K562 (cell line): ENCODE measurements at regions not wholly inside any gene's neighbourhood (a gene's known extent, or its start where the extent isn't known, plus 50 kb on each side); places are given as distances from the start of the nearest gene placed in this dataset.

Experiments
- ATAC-seq: fragments of 200-7000 bp; cut with Tn5 transposase; 3 replicates; pipeline ENCODE4 v1.9.1; 2020; ENCODE audit warnings: moderate library complexity
- BruUV-seq: library from RNA; stranded (reverse); fragments of 400-500 nt; replicated peaks from 2 replicates; lab custom pipeline; 2021; lab: Mats Ljungman, UMichigan
- CTCF ChIA-PET: fragments of 300-600 bp; formaldehyde crosslinking; extraction: SDS; loops from one replicate; lab custom pipeline; 2021; ENCODE audit warnings: low intra/inter-chr PET ratio; lab: Yijun Ruan, JAX
- POLR2A ChIA-PET: fragments of 300-600, 350-650 bp; sonication (Branson Sonifier 250); formaldehyde crosslinking; extraction: SDS; loops from one replicate; lab custom pipeline; 2021; ENCODE audit warnings: antibody characterized with exemption, inconsistent platforms; lab: Yijun Ruan, JAX
- DNase-seq, 4 experiments: peaks; one replicate each; pipeline versions ENCODE4 v3.0.0 to v3.0.0-alpha.2; 2011 to 2018; ENCODE audit warnings: low spot score in 3 of 4, mixed read lengths in 3 of 4; ENCODE audit errors: extremely low read depth in 1 of 4
- FAIRE-seq: peaks from 2 replicates; lab custom pipeline; 2011; peaks lifted over from hg19 to GRCh38; lab: Jason Lieb, UNC
- H2AFZ ChIP-seq: 2 replicates; pipeline ENCODE4 v1.6.0; 2011; ENCODE audit warnings: low read depth, low read length, control low read depth, inconsistent platforms
- H3K27ac ChIP-seq: fragments of 200-600 bp; 3 replicates; pipeline ENCODE4 v1.8.0; 2011; ENCODE audit warnings: low read depth, mild to moderate bottlenecking, control low read depth, inconsistent platforms, low read length, moderate library complexity, mixed read lengths; ENCODE audit errors: extremely low read depth
- H3K27me3 ChIP-seq, 2 experiments: fragments of 300-600 bp in 1 of 2; 2 replicates in 1 of 2; 3 replicates in 1 of 2; pipeline versions ENCODE4 v1.6.0 to v1.8.0; 2011; ENCODE audit warnings: inconsistent platforms in 2 of 2, low read length in 2 of 2, mild to moderate bottlenecking in 1 of 2, mixed read lengths in 1 of 2, moderate library complexity in 1 of 2; ENCODE audit not compliant: control insufficient read depth in 2 of 2, insufficient read depth in 2 of 2
- H3K36me3 ChIP-seq: fragments of 300-600 bp; 3 replicates; pipeline ENCODE4 v1.8.0; 2011; ENCODE audit warnings: mild to moderate bottlenecking, low read length, inconsistent platforms; ENCODE audit not compliant: control insufficient read depth, insufficient read depth
- H3K4me1 ChIP-seq, 2 experiments: fragments of 200-600 bp in 1 of 2; replicated peaks in 1 of 2; 2 replicates in 1 of 2; 3 replicates in 1 of 2; pipeline versions ENCODE4 v1.5.1 to v1.8.0; 2011; ENCODE audit warnings: inconsistent platforms in 2 of 2, low read length in 2 of 2, mild to moderate bottlenecking in 1 of 2, mixed read lengths in 1 of 2, moderate library complexity in 1 of 2; ENCODE audit not compliant: control insufficient read depth in 2 of 2, insufficient read depth in 2 of 2
- H3K4me2 ChIP-seq: 2 replicates; pipeline ENCODE4 v1.6.1; 2011; ENCODE audit warnings: low read length, control low read depth, inconsistent platforms, mixed read lengths; ENCODE audit not compliant: insufficient read depth
- H3K4me3 ChIP-seq: fragments of 200-600 bp; sonication (generic), shearing (Covaris generic); 2 replicates; pipeline ENCODE4 v1.5.1; 2016; ENCODE audit warnings: control low read depth, inconsistent platforms
- H3K79me2 ChIP-seq: fragments of 200-600 bp; 3 replicates; pipeline ENCODE4 v1.8.0; 2011; ENCODE audit warnings: low read length, inconsistent platforms; ENCODE audit not compliant: control insufficient read depth, insufficient read depth
- H3K9ac ChIP-seq, 2 experiments: 2 replicates each; pipeline versions ENCODE4 v1.6.0 to v1.6.1; 2011; ENCODE audit warnings: low read depth in 2 of 2, low read length in 2 of 2, control low read depth in 1 of 2, inconsistent platforms in 1 of 2, mild to moderate bottlenecking in 1 of 2, mixed read lengths in 1 of 2; ENCODE audit not compliant: insufficient read depth in 1 of 2
- H3K9me1 ChIP-seq: one replicate; pipeline ENCODE4 v1.6.0; 2011; ENCODE audit warnings: inconsistent platforms, mild to moderate bottlenecking, low read length, moderate library complexity; ENCODE audit not compliant: control insufficient read depth, insufficient read depth
- H3K9me3 ChIP-seq: replicated peaks from 2 replicates; pipeline ENCODE4 v1.5.1; 2011; ENCODE audit warnings: low read depth, low read length, inconsistent platforms; ENCODE audit not compliant: control insufficient read depth, insufficient read depth
- H4K20me1 ChIP-seq: replicated peaks from 2 replicates; pipeline ENCODE4 v1.6.1; 2011; ENCODE audit warnings: low read length, inconsistent platforms, mixed read lengths; ENCODE audit not compliant: control insufficient read depth, insufficient read depth
- FOS ChIP-seq: IDR thresholded peaks from 3 replicates; pipeline ENCODE4 v1.6.1; 2011; ENCODE audit not compliant: insufficient read length; ENCODE audit errors: extremely low read depth
- HMG20B ChIP-seq: fragments of 250-450 bp; sonication (Bioruptor Pico); IDR thresholded peaks from 2 replicates; pipeline ENCODE4 v1.5.0; 2021; ENCODE audit warnings: mild to moderate bottlenecking
- KDM4B ChIP-seq, 2 experiments: fragments of 450-650 bp in 1 of 2; sonication (generic) in 1 of 2; IDR thresholded peaks; 2 replicates each; pipeline ENCODE4 v1.6.1; 2016 to 2017; ENCODE audit warnings: borderline replicate concordance in 2 of 2, antibody characterized with exemption in 1 of 2, low read depth in 1 of 2, mild to moderate bottlenecking in 1 of 2
- MEF2D ChIP-seq: conservative IDR thresholded peaks from 2 replicates; pipeline ENCODE4 v1.6.1; 2016; ENCODE audit warnings: low read depth, missing genetic modification characterization, missing compliant biosample characterization
- NR2C1 ChIP-seq, 2 experiments: fragments of 450-650 bp; IDR thresholded peaks; 2 replicates each; pipeline ENCODE4 v1.6.1; 2017; ENCODE audit warnings: mild to moderate bottlenecking in 2 of 2, antibody characterized with exemption in 1 of 2, inconsistent platforms in 1 of 2, missing compliant biosample characterization in 1 of 2, missing genetic modification characterization in 1 of 2
- THRAP3 ChIP-seq: fragments of 450-650 bp; IDR thresholded peaks from 2 replicates; pipeline ENCODE4 v1.6.1; 2016; ENCODE audit warnings: mild to moderate bottlenecking, inconsistent platforms, borderline replicate concordance
- WGBS: fragments of 100-300 bp; shearing (Covaris generic); methylation state at CpG from one replicate; pipeline ENCODE4 v1.1.6; 2016; ENCODE audit warnings: low coverage, mixed read lengths; ENCODE audit not compliant: insufficient coverage; ENCODE audit errors: missing lambda C conversion rate; 5-methylcytosine and 5-hydroxymethylcytosine counted together
- in situ Hi-C: fragments of 300-500 bp; cut with MboI; formaldehyde crosslinking; loops from 4 replicates; pipeline ENCODE4 v1.15.0; 2018; ENCODE audit warnings: inconsistent platforms, mixed read lengths
- intact Hi-C: fragments of 100-400 bp; cut with micrococcal nuclease; formaldehyde crosslinking; loops from 2 replicates; pipeline ENCODE4 v1.14.2; 2022

DNA sequence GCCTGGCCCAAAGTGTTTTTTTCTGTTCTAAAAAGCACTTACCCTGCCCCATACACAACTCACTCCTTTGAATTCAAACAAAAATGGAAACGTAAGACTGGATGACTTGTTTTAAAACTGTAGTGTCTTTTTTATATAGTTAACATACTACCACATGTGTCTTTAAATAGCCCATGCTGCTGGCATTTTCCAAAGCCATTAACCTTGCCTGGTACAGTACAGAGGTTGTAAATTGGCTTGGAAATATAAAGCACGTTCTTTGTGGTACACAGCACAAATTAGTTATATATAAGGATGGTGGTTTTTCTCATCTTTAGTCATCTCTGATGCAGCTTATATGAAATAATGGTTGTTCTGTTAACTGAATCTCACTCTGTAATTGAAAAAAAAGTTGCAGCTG, 519.7 kb upstream of the ZNF608 start:
- ATAC-seq (no peak), FAIRE-seq (no peak), DNase-seq (no peak)
- Histone ChIP-seq H3K27ac (no peak overlapping the region), H3K36me3 (no peaks in the 10 kb centered on the region), H3K4me3 (no peak overlapping the region), H3K9me1 (no peaks in the 10 kb centered on the region), H3K27me3 (no peaks in the 10 kb centered on the region), H4K20me1 (no peaks in the 10 kb centered on the region), H3K4me1 (no peaks in the 10 kb centered on the region), H3K4me2 (no peak overlapping the region), H3K79me2 (no peaks in the 10 kb centered on the region), H2AFZ (no peak overlapping the region), H3K9ac (no peak overlapping the region), H3K9me3 (peaks cover 4% of the 10 kb centered on the region; the same call in 1 of the 2 replicates)
- CTCF ChIA-PET, result no interaction called here
- in situ Hi-C loops, result no loop called here
- no TSS peak for BruUV-seq
- 0% methylated on average over 2 of the region's 2 CpGs for WGBS
- POLR2A ChIA-PET, result no interaction called here
- TF ChIP-seq NR2C1 (IDR thresholded peaks at IDR 0.05) (no peak), NR2C1 (tag; IDR thresholded peaks at IDR 0.05) (no peak), FOS (no peak), MEF2D (tag) (no peak)
- intact Hi-C loops, result no loop called here

DNA sequence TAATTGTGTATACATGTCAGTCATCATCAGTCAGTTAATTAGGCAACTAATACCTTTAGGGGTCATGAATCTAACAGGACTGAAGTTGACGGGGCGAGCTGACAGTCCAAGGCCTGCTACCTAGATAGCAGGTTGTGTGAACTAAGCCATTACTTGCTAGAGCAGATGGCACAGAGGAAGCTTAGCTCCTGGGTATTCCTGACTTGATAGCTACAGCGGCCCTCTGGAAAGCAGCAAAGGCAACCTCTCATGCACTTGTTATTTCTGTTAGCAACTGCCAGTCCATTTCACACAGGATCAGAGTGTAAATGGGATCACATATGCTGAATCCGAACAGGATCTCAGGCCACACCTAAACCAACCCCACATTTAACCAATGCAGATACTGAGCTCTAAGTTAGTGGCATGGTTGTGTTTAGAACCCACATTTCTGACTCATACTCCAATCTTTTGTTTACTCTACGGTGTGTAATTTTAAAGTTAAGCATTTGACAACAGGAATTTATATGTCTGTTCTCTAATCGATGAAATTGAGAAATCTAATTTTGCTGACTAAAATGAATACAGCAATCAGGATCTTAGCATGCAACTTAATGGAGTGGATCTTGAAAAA, 521.3 kb upstream of the ZNF608 start:
- no peaks in the 10 kb centered on the region for H4K20me1 ChIP-seq
- H3K4me3 ChIP-seq, result no peak overlapping the region
- no peak overlapping the region for H2AFZ ChIP-seq
- no peaks in the 10 kb centered on the region for H3K36me3 ChIP-seq
- 4% methylated on average over 6 of the region's 6 CpGs for WGBS
- TF ChIP-seq HMG20B (CRISPR knock-in tag) (no peak), THRAP3 (no peak), KDM4B (IDR thresholded peaks at IDR 0.05; ENCODE audit: borderline replicate concordance in 2 of 2, low read depth in 1 of 2) (no peak)
- DNase-seq, result no peak
- ChIA-PET POLR2A (no interaction called here), CTCF (no interaction called here)
- peaks cover 4% of the 10 kb centered on the region; the same call in 1 of the 2 replicates for H3K9me3 ChIP-seq
- H3K27ac ChIP-seq, result no peak overlapping the region
- FAIRE-seq, result no peak
- intact Hi-C loops (no loop called here), in situ Hi-C loops (no loop called here)
- ATAC-seq, result no peak
- no peaks in the 10 kb centered on the region for H3K79me2 ChIP-seq
- no peak overlapping the region for H3K9ac ChIP-seq
- no peaks in the 10 kb centered on the region for H3K4me1 ChIP-seq
- no peaks in the 10 kb centered on the region for H3K27me3 ChIP-seq
- no peak overlapping the region for H3K4me2 ChIP-seq
- no TSS peak for BruUV-seq
- no peaks in the 10 kb centered on the region for H3K9me1 ChIP-seq
